HG03571 (cell line): ENCODE measurements at regions not wholly inside any gene's neighbourhood (a gene's known extent, or its start where the extent isn't known, plus 50 kb on each side); places are given as distances from the start of the nearest gene placed in this dataset.
"Not testable (repeated sequence)": the region's sequence is repeated elsewhere in the genome, so short reads cannot be mapped to it uniquely, and the experiment has no call there.

Source experiments
- ATAC-seq: cut with Tn5 transposase; IDR thresholded peaks from one replicate; pipeline ENCODE4 v1.9.1; 2021; ENCODE audit not compliant: unreplicated experiment

- ATAC-seq, result no peak
Observed at GRCh38 chrX:120719622-120720021, 89.8 kb upstream of the C1GALT1C1 start.

GRCh38 chrX:120718969-120719368 is 89.1 kb upstream of the C1GALT1C1 start:
- ATAC-seq, result no peak

GRCh38 chrX:120702337-120702736 is 72.5 kb upstream of the C1GALT1C1 start:
- ATAC-seq, result not testable (repeated sequence)

- ATAC-seq, result peak; percentile 81
Observed at GRCh38 chrX:120697053-120697452, 67.2 kb upstream of the C1GALT1C1 start.

- ATAC-seq, result no peak
Observed at GRCh38 chrX:120692319-120692718, 62.5 kb upstream of the C1GALT1C1 start.

- no peak for ATAC-seq
Observed at GRCh38 chrX:120690941-120691340, 61.1 kb upstream of the C1GALT1C1 start.

- ATAC-seq, result no peak
Observed at GRCh38 chrX:120690344-120690743, 60.5 kb upstream of the C1GALT1C1 start.

GRCh38 chrX:120680090-120680489 is 50.2 kb upstream of the C1GALT1C1 start:
- no peak for ATAC-seq
